H9 (cell line): ENCODE measurements at regions not wholly inside any gene's neighbourhood (a gene's known extent, or its start where the extent isn't known, plus 50 kb on each side); places are given as distances from the start of the nearest gene placed in this dataset.

Experiments used
- DNase-seq: peaks from one replicate; pipeline ENCODE4 v3.0.0-alpha.2; 2017
- H2AFZ ChIP-seq: one replicate; pipeline ENCODE4 v1.6.1; 2013; ENCODE audit warnings: mild to moderate bottlenecking, low read length, control low read depth, moderate library complexity
- H2AK5ac ChIP-seq: 2 replicates; pipeline ENCODE4 v1.6.1; 2013; ENCODE audit warnings: low read length, control low read depth, mixed read lengths; ENCODE audit not compliant: insufficient read length
- H2BK120ac ChIP-seq: one replicate; pipeline ENCODE4 v1.6.1; 2013; ENCODE audit warnings: low read depth, mild to moderate bottlenecking, low read length, control low read depth, inconsistent platforms; ENCODE audit not compliant: poor library complexity, severe bottlenecking
- H2BK12ac ChIP-seq: 2 replicates; pipeline ENCODE4 v1.6.1; 2013; ENCODE audit warnings: low read length, control low read depth, mixed read lengths, low read depth; ENCODE audit not compliant: insufficient read length
- H2BK15ac ChIP-seq: 2 replicates; pipeline ENCODE4 v1.6.1; 2013; ENCODE audit warnings: low read depth, low read length, control low read depth
- H2BK20ac ChIP-seq: one replicate; pipeline ENCODE4 v1.6.1; 2013; ENCODE audit warnings: low read depth, mild to moderate bottlenecking, low read length, control low read depth, inconsistent platforms; ENCODE audit not compliant: poor library complexity, severe bottlenecking
- H2BK5ac ChIP-seq: 2 replicates; pipeline ENCODE4 v1.6.1; 2013; ENCODE audit warnings: low read length, control low read depth, mixed read lengths; ENCODE audit not compliant: insufficient read length
- H3K14ac ChIP-seq: 2 replicates; pipeline ENCODE4 v1.6.1; 2013; ENCODE audit warnings: low read length, control low read depth; ENCODE audit not compliant: insufficient read depth
- H3K18ac ChIP-seq: 2 replicates; pipeline ENCODE4 v1.6.1; 2013; ENCODE audit warnings: low read depth, mild to moderate bottlenecking, mixed read lengths, low read length, control low read depth; ENCODE audit not compliant: insufficient read length
- H3K23ac ChIP-seq: 2 replicates; pipeline ENCODE4 v1.6.1; 2013; ENCODE audit warnings: low read length, control low read depth, mixed read lengths, low read depth; ENCODE audit not compliant: insufficient read length
- H3K23me2 ChIP-seq: 2 replicates; pipeline ENCODE4 v1.6.1; 2013; ENCODE audit warnings: low read depth, mild to moderate bottlenecking, mixed read lengths, low read length, control low read depth; ENCODE audit not compliant: insufficient read length, poor library complexity, severe bottlenecking
- H3K27ac ChIP-seq: 2 replicates; pipeline ENCODE4 v1.5.1; 2013; ENCODE audit warnings: low read length, control low read depth, mixed read lengths, low read depth; ENCODE audit not compliant: insufficient read length
- H3K27me3 ChIP-seq: 2 replicates; pipeline ENCODE4 v1.6.1; 2013; ENCODE audit warnings: low read length, control low read depth, inconsistent platforms; ENCODE audit not compliant: insufficient read depth
- H3K4ac ChIP-seq: 2 replicates; pipeline ENCODE4 v1.6.1; 2013; ENCODE audit warnings: low read depth, mild to moderate bottlenecking, control low read depth, inconsistent platforms, low read length, moderate library complexity
- H3K4me1 ChIP-seq: 2 replicates; pipeline ENCODE4 v1.6.1; 2013; ENCODE audit warnings: low read length, control low read depth, inconsistent platforms; ENCODE audit not compliant: insufficient read depth
- H3K4me2 ChIP-seq: 2 replicates; pipeline ENCODE4 v1.6.1; 2013; ENCODE audit warnings: low read length, control low read depth, mixed read lengths; ENCODE audit not compliant: insufficient read length, insufficient read depth
- H3K56ac ChIP-seq: 2 replicates; pipeline ENCODE4 v1.6.1; 2013; ENCODE audit warnings: low read depth, mild to moderate bottlenecking, mixed read lengths, low read length, control low read depth; ENCODE audit not compliant: insufficient read length
- H3K79me1 ChIP-seq: 2 replicates; pipeline ENCODE4 v1.6.1; 2013; ENCODE audit warnings: low read depth, mild to moderate bottlenecking, moderate library complexity, low read length, control low read depth, inconsistent platforms; ENCODE audit not compliant: insufficient read depth, poor library complexity, severe bottlenecking
- H3K79me2 ChIP-seq: 2 replicates; pipeline ENCODE4 v1.6.1; 2013; ENCODE audit warnings: low read length, control low read depth, inconsistent platforms; ENCODE audit not compliant: insufficient read depth
- H3K9ac ChIP-seq: 2 replicates; pipeline ENCODE4 v1.6.1; 2013; ENCODE audit warnings: low read length, control low read depth, mixed read lengths; ENCODE audit not compliant: insufficient read length; ENCODE audit errors: extremely low read depth
- H3K9me3 ChIP-seq: one replicate; pipeline ENCODE4 v1.6.1; 2013; ENCODE audit warnings: low read depth, low read length, inconsistent platforms; ENCODE audit not compliant: control insufficient read depth
- H3T11ph ChIP-seq: one replicate; pipeline ENCODE4 v1.6.1; 2013; ENCODE audit warnings: mild to moderate bottlenecking, low read length, control low read depth, inconsistent platforms
- H4K20me1 ChIP-seq: one replicate; pipeline ENCODE4 v1.6.1; 2013; ENCODE audit not compliant: control insufficient read depth, insufficient read length, insufficient read depth
- H4K5ac ChIP-seq: 2 replicates; pipeline ENCODE4 v1.6.1; 2013; ENCODE audit warnings: low read depth, mild to moderate bottlenecking, mixed read lengths, low read length, control low read depth; ENCODE audit not compliant: insufficient read length
- H4K8ac ChIP-seq: replicated peaks from 2 replicates; pipeline ENCODE4 v1.6.1; 2013; ENCODE audit warnings: low read length, control low read depth, mixed read lengths, low read depth; ENCODE audit not compliant: insufficient read length
- H4K91ac ChIP-seq: 2 replicates; pipeline ENCODE4 v1.6.1; 2013; ENCODE audit warnings: low read depth, mild to moderate bottlenecking, moderate library complexity, mixed read lengths, low read length, control low read depth; ENCODE audit not compliant: insufficient read length
- H3K27ac Mint-ChIP-seq, 3 experiments: 2 replicates in 2 of 3; 3 replicates in 1 of 3; pipeline ENCODE4 v1.8.0; 2020 to 2021; ENCODE audit warnings: mixed read lengths in 3 of 3, mild to moderate bottlenecking in 1 of 3, moderate library complexity in 1 of 3
- H3K27me3 Mint-ChIP-seq: 2 replicates; pipeline ENCODE4 v1.8.0; 2021; ENCODE audit warnings: low read depth, mild to moderate bottlenecking, moderate library complexity, mixed read lengths
- H3K36me3 Mint-ChIP-seq, 3 experiments: 2 replicates in 2 of 3; 3 replicates in 1 of 3; pipeline ENCODE4 v1.8.0; 2020 to 2021; ENCODE audit warnings: low read depth in 3 of 3, mixed read lengths in 3 of 3; ENCODE audit not compliant: insufficient read depth in 1 of 3
- H3K4me1 Mint-ChIP-seq, 2 experiments: 2 replicates each; pipeline ENCODE4 v1.8.0; 2020; ENCODE audit warnings: mixed read lengths in 2 of 2
- H3K4me3 Mint-ChIP-seq, 2 experiments: 2 replicates in 1 of 2; 3 replicates in 1 of 2; pipeline ENCODE4 v1.8.0; 2020 to 2021; ENCODE audit warnings: mild to moderate bottlenecking in 2 of 2, mixed read lengths in 2 of 2, moderate library complexity in 1 of 2
- H3K9me3 Mint-ChIP-seq, 2 experiments: 2 replicates in 1 of 2; 3 replicates in 1 of 2; pipeline ENCODE4 v1.8.0; 2020; ENCODE audit warnings: mild to moderate bottlenecking in 2 of 2, mixed read lengths in 2 of 2, moderate library complexity in 1 of 2
- CTCF ChIP-seq: fragments of 200-600 bp; sonication (generic); conservative IDR thresholded peaks from 3 replicates; pipeline ENCODE4 v1.8.0; 2021; ENCODE audit warnings: antibody characterized with exemption, mild to moderate bottlenecking
- WGBS: extraction: QIAGEN DNeasy Blood & Tissue Kit; methylation state at CpG from one replicate; pipeline ENCODE4 v1.1.7; 2013; ENCODE audit warnings: missing lambda C conversion rate, low lambda C conversion rate, mixed read lengths; ENCODE audit not compliant: insufficient read length; ENCODE audit errors: extremely low coverage; 5-methylcytosine and 5-hydroxymethylcytosine counted together

- Histone ChIP-seq H2AK5ac (no peak overlapping the region), H3K27me3 (no peaks in the 10 kb centered on the region), H3K79me2 (no peaks in the 10 kb centered on the region), H3K23me2 (no peaks in the 10 kb centered on the region), H4K8ac (no peak overlapping the region), H2BK120ac (no peak overlapping the region), H3K56ac (no peak overlapping the region), H3K18ac (no peak overlapping the region), H3K27ac (no peak overlapping the region), H2BK15ac (no peak overlapping the region), H2BK5ac (no peak overlapping the region), H3K9me3 (no peaks in the 10 kb centered on the region), H4K5ac (no peak overlapping the region), H3K79me1 (no peaks in the 10 kb centered on the region), H4K91ac (no peak overlapping the region), H3T11ph (no peak overlapping the region), H2AFZ (no peak overlapping the region), H3K9ac (no peak overlapping the region), H2BK20ac (no peak overlapping the region), H3K4me1 (no peaks in the 10 kb centered on the region), H4K20me1 (no peaks in the 10 kb centered on the region), H2BK12ac (no peak overlapping the region), H3K23ac (no peak overlapping the region), H3K4me2 (no peak overlapping the region), H3K4ac (no peak overlapping the region), H3K14ac (no peak overlapping the region)
- Mint-ChIP-seq H3K36me3 (no peaks in the 10 kb centered on the region), H3K27me3 (peaks cover 4% of the 10 kb centered on the region), H3K4me1 (no peaks in the 10 kb centered on the region), H3K9me3 (no peaks in the 10 kb centered on the region; a peak in 1 of 5 replicates), H3K27ac (no peak overlapping the region), H3K4me3 (no peak overlapping the region)
- WGBS: no CpG with 5 or more reads among the region's 1 CpG
- TF ChIP-seq CTCF: no peak
- no peak for DNase-seq
These were observed 177.5 kb downstream of the SNX10 start for GRCh38 chr7:26469188-26469587.
